IMR-90 (cell line): ENCODE measurements at regions not wholly inside any gene's neighbourhood (a gene's known extent, or its start where the extent isn't known, plus 50 kb on each side); places are given as distances from the start of the nearest gene placed in this dataset.

ENCODE experiments used
- ATAC-seq: fragments of 200-7000 bp; cut with Tn5 transposase; 2 replicates; pipeline ENCODE4 v1.9.1; 2020; ENCODE audit warnings: low read depth, mild to moderate bottlenecking, moderate library complexity
- BruUV-seq: library from RNA; stranded (reverse); fragments of 400-500 nt; replicated peaks from 2 replicates; lab custom pipeline; 2021; lab: Mats Ljungman, UMichigan
- CTCF ChIA-PET: fragments of 300-600 bp; formaldehyde crosslinking; extraction: SDS; loops from one replicate; lab custom pipeline; 2021; ENCODE audit warnings: antibody characterized with exemption; lab: Yijun Ruan, JAX
- POLR2A ChIA-PET: fragments of 300-600 bp; sonication (Branson Sonifier 250); formaldehyde crosslinking; loops from one replicate; lab custom pipeline; 2022; ENCODE audit warnings: antibody characterized with exemption; ENCODE audit not compliant: unreplicated experiment; lab: Charles Lee
- DNase-seq: peaks from one replicate; pipeline ENCODE4 v3.0.0; 2013
- H2AFZ ChIP-seq: replicated peaks from 2 replicates; pipeline ENCODE3; 2013; ENCODE audit warnings: low read length, mild to moderate bottlenecking; ENCODE audit not compliant: poor library complexity
- H2AK5ac ChIP-seq: 2 replicates; pipeline ENCODE4 v1.6.1; 2013; ENCODE audit warnings: low read depth, low read length, inconsistent platforms
- H2AK9ac ChIP-seq: replicated peaks from 2 replicates; pipeline ENCODE3; 2013; ENCODE audit warnings: mild to moderate bottlenecking, low read depth, low read length, moderate library complexity; ENCODE audit not compliant: poor library complexity
- H2BK120ac ChIP-seq: 2 replicates; pipeline ENCODE4 v1.6.1; 2013; ENCODE audit warnings: low read depth, low read length, inconsistent platforms
- H2BK15ac ChIP-seq: 3 replicates; pipeline ENCODE4 v1.6.1; 2013; ENCODE audit warnings: low read depth, low read length, inconsistent platforms
- H2BK20ac ChIP-seq: 2 replicates; pipeline ENCODE4 v1.6.1; 2013; ENCODE audit warnings: low read depth, mild to moderate bottlenecking, inconsistent platforms, low read length, moderate library complexity
- H2BK5ac ChIP-seq: 2 replicates; pipeline ENCODE4 v1.6.1; 2013; ENCODE audit warnings: mild to moderate bottlenecking, low read depth, low read length, inconsistent platforms; ENCODE audit not compliant: poor library complexity, severe bottlenecking
- H3K14ac ChIP-seq: replicated peaks from 2 replicates; pipeline ENCODE4 v1.6.1; 2013; ENCODE audit warnings: low read depth, low read length, inconsistent platforms
- H3K18ac ChIP-seq: 2 replicates; pipeline ENCODE4 v1.6.1; 2013; ENCODE audit warnings: low read depth, low read length, control low read depth
- H3K23ac ChIP-seq: 2 replicates; pipeline ENCODE4 v1.6.1; 2013; ENCODE audit warnings: low read depth, low read length, inconsistent platforms
- H3K27ac ChIP-seq: 2 replicates; pipeline ENCODE4 v1.5.1; 2013; ENCODE audit warnings: mild to moderate bottlenecking, control low read depth, low read length; ENCODE audit not compliant: insufficient read depth
- H3K27me3 ChIP-seq: 2 replicates; pipeline ENCODE4 v1.6.1; 2013; ENCODE audit warnings: low read length; ENCODE audit not compliant: control insufficient read depth, insufficient read depth
- H3K36me3 ChIP-seq: 2 replicates; pipeline ENCODE4 v1.6.1; 2013; ENCODE audit warnings: low read length, mixed read lengths; ENCODE audit not compliant: control insufficient read depth, insufficient read depth
- H3K4ac ChIP-seq: 2 replicates; pipeline ENCODE4 v1.6.1; 2013; ENCODE audit warnings: low read depth, low read length, inconsistent platforms
- H3K4me1 ChIP-seq: 2 replicates; pipeline ENCODE4 v1.6.1; 2013; ENCODE audit warnings: low read length, mixed read lengths; ENCODE audit not compliant: control insufficient read depth, insufficient read depth
- H3K4me2 ChIP-seq: 2 replicates; pipeline ENCODE4 v1.6.1; 2013; ENCODE audit warnings: low read depth, mild to moderate bottlenecking, control low read depth, low read length, moderate library complexity
- H3K4me3 ChIP-seq: 2 replicates; pipeline ENCODE4 v1.5.1; 2013; ENCODE audit warnings: low read depth, mild to moderate bottlenecking, control low read depth, low read length, moderate library complexity; ENCODE audit not compliant: insufficient read depth
- H3K56ac ChIP-seq: 2 replicates; pipeline ENCODE4 v1.6.1; 2013; ENCODE audit warnings: low read length, inconsistent platforms; ENCODE audit not compliant: insufficient read depth; ENCODE audit errors: extremely low read depth
- H3K79me1 ChIP-seq, 2 experiments: 2 replicates each; pipeline ENCODE4 v1.6.1; 2013; ENCODE audit warnings: low read length in 2 of 2, inconsistent platforms in 1 of 2, low read depth in 1 of 2
- H3K9ac ChIP-seq: 2 replicates; pipeline ENCODE4 v1.6.1; 2013; ENCODE audit warnings: low read depth, low read length, control low read depth
- H3K9me1 ChIP-seq: 2 replicates; pipeline ENCODE4 v1.6.1; 2013; ENCODE audit warnings: low read length, inconsistent platforms; ENCODE audit not compliant: insufficient read depth
- H3K9me3 ChIP-seq: 2 replicates; pipeline ENCODE4 v1.6.1; 2013; ENCODE audit warnings: low read length; ENCODE audit not compliant: control insufficient read depth, insufficient read depth
- H4K20me1 ChIP-seq: 2 replicates; pipeline ENCODE4 v1.6.1; 2013; ENCODE audit warnings: low read length, inconsistent platforms; ENCODE audit not compliant: insufficient read depth
- H4K5ac ChIP-seq: 2 replicates; pipeline ENCODE4 v1.6.1; 2013; ENCODE audit warnings: mild to moderate bottlenecking, low read depth, low read length, control low read depth
- H4K8ac ChIP-seq, 2 experiments: 2 replicates each; pipeline ENCODE4 v1.6.1; 2013; ENCODE audit warnings: low read depth in 2 of 2, low read length in 2 of 2, control low read depth in 1 of 2, inconsistent platforms in 1 of 2
- H4K91ac ChIP-seq: 2 replicates; pipeline ENCODE4 v1.6.1; 2013; ENCODE audit warnings: low read depth, low read length, inconsistent platforms; ENCODE audit not compliant: insufficient read depth
- BHLHE40 ChIP-seq: fragments of 150-350 bp; IDR thresholded peaks from 2 replicates; pipeline ENCODE4 v1.6.1; 2016; ENCODE audit warnings: mild to moderate bottlenecking, low read depth, low read length
- CEBPB ChIP-seq: IDR thresholded peaks from 2 replicates; pipeline ENCODE4 v1.6.1; 2012; ENCODE audit warnings: low read depth, low read length, improper control_type of control experiment
- CHD1 ChIP-seq: IDR thresholded peaks from 2 replicates; pipeline ENCODE4 v1.6.1; 2012; ENCODE audit warnings: low read depth, low read length, improper control_type of control experiment
- FOS ChIP-seq: fragments of 150-350 bp; IDR thresholded peaks from 2 replicates; pipeline ENCODE4 v1.6.1; 2016; ENCODE audit warnings: low read depth, low read length
- MAFK ChIP-seq: IDR thresholded peaks from 2 replicates; pipeline ENCODE4 v1.6.1; 2012; ENCODE audit warnings: low read depth, low read length, improper control_type of control experiment
- MAZ ChIP-seq: IDR thresholded peaks from 2 replicates; pipeline ENCODE4 v1.6.1; 2012; ENCODE audit warnings: low read depth, mild to moderate bottlenecking, low read length, improper control_type of control experiment, moderate library complexity, borderline replicate concordance
- MXI1 ChIP-seq: IDR thresholded peaks from 2 replicates; pipeline ENCODE4 v1.6.1; 2012; ENCODE audit warnings: low read depth, mild to moderate bottlenecking, low read length, moderate library complexity, borderline replicate concordance
- NFE2L2 ChIP-seq: fragments of 150-350 bp; IDR thresholded peaks from 2 replicates; pipeline ENCODE4 v1.6.1; 2016; ENCODE audit warnings: low read depth, mild to moderate bottlenecking, low read length
- POLR2A ChIP-seq: IDR thresholded peaks from 2 replicates; pipeline ENCODE4 v1.6.1; 2012; ENCODE audit warnings: mild to moderate bottlenecking, low read depth, low read length
- RAD21 ChIP-seq: IDR thresholded peaks from 2 replicates; pipeline ENCODE4 v1.6.1; 2012; ENCODE audit warnings: low read length, improper control_type of control experiment
- SMC3 ChIP-seq: fragments of 150-350 bp; IDR thresholded peaks from 2 replicates; pipeline ENCODE4 v1.6.1; 2016; ENCODE audit warnings: low read depth, mild to moderate bottlenecking, antibody characterized with exemption, low read length, moderate library complexity
- WGBS, 2 experiments: methylation state at CpG; one replicate each; pipeline versions ENCODE4 v1.1.5 to v1.1.7; 2013; ENCODE audit warnings: missing lambda C conversion rate in 2 of 2; ENCODE audit not compliant: insufficient read length in 1 of 2; ENCODE audit errors: extremely low coverage in 2 of 2; 5-methylcytosine and 5-hydroxymethylcytosine counted together
- dilution Hi-C: fragments of 300-500 bp; cut with HindIII; formaldehyde crosslinking; loops from one replicate; pipeline ENCODE4 v1.14.3; 2018; ENCODE audit warnings: low sequenced_read_pairs; ENCODE audit not compliant: unreplicated experiment
- in situ Hi-C: fragments of 300-500 bp; cut with MboI; formaldehyde crosslinking; loops from 3 replicates; pipeline ENCODE4 v1.14.3; 2019; ENCODE audit warnings: low sequenced_read_pairs, inconsistent platforms, mixed read lengths
- intact Hi-C: fragments of 100-400 bp; cut with micrococcal nuclease; formaldehyde crosslinking; loops from 2 replicates; pipeline ENCODE4 v1.10.0; 2022
- TF ChIP-seq, protein P1 (sequence below): fragments of 150-350 bp; IDR thresholded peaks from 2 replicates; pipeline ENCODE4 v1.6.1; 2016; ENCODE audit warnings: low read depth, mild to moderate bottlenecking, low read length, moderate library complexity, borderline replicate concordance
- TF ChIP-seq, protein P2 (sequence below): fragments of 150-350 bp; IDR thresholded peaks from 2 replicates; pipeline ENCODE4 v1.6.1; 2017; ENCODE audit warnings: mild to moderate bottlenecking, antibody characterized with exemption, low read length, low read depth
- TF ChIP-seq, protein P3 (sequence below): conservative IDR thresholded peaks from 2 replicates; pipeline ENCODE4 v1.5.1; 2012; ENCODE audit warnings: mild to moderate bottlenecking, low read depth, low read length, improper control_type of control experiment

DNA sequence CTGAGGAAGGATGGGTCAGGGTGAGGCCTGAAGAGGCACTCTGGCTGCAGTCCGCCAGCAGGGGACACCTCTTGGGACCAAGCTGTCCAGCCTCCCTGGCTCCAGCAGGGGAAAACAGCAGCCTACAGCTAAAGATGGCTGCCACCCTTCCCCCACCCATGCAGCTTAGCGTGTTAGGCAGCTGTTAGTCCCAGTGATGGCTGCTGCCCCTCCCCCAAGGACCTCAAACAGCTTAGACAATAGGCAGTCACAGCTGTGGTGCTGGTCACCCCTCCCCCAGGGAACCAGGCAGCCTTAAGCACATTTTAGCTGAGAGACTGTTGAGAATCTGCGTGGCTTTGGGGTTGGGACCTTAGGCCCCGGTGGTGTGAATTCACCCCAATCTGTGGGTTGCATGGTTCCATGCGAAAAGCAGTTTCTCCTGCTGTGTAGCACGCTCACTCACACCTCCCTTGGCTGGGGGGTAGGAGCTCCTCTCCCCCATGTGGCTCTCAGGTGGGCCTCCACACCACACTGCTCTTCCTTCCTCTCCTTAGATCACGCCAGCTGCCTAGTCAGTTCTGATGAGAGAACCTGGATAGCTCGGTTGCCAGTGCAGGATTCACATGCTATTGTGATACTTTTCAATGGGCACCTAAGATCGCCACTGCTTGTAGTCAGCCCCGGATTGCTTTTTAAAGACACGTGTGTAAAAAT lies 140.5 kb upstream of the CADPS start:
- H3K9ac ChIP-seq, result no peak overlapping the region
- no peaks in the 10 kb centered on the region for H3K36me3 ChIP-seq
- no peak overlapping the region for H2BK120ac ChIP-seq
- H4K20me1 ChIP-seq, result no peaks in the 10 kb centered on the region
- no TSS peak for BruUV-seq
- TF ChIP-seq, protein P1, sequence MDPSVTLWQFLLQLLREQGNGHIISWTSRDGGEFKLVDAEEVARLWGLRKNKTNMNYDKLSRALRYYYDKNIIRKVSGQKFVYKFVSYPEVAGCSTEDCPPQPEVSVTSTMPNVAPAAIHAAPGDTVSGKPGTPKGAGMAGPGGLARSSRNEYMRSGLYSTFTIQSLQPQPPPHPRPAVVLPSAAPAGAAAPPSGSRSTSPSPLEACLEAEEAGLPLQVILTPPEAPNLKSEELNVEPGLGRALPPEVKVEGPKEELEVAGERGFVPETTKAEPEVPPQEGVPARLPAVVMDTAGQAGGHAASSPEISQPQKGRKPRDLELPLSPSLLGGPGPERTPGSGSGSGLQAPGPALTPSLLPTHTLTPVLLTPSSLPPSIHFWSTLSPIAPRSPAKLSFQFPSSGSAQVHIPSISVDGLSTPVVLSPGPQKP, result no peak
- TF ChIP-seq, protein P2, sequence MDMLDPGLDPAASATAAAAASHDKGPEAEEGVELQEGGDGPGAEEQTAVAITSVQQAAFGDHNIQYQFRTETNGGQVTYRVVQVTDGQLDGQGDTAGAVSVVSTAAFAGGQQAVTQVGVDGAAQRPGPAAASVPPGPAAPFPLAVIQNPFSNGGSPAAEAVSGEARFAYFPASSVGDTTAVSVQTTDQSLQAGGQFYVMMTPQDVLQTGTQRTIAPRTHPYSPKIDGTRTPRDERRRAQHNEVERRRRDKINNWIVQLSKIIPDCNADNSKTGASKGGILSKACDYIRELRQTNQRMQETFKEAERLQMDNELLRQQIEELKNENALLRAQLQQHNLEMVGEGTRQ, result no peak
- no peak for TF ChIP-seq MAFK
- TF ChIP-seq NFE2L2, result no peak
- TF ChIP-seq SMC3, result no peak
- no peak for TF ChIP-seq BHLHE40
- no peak for TF ChIP-seq FOS
- no peak for TF ChIP-seq MAZ
- TF ChIP-seq CEBPB, result no peak
- TF ChIP-seq RAD21, result no peak
- no peak for TF ChIP-seq POLR2A
- TF ChIP-seq, protein P3, sequence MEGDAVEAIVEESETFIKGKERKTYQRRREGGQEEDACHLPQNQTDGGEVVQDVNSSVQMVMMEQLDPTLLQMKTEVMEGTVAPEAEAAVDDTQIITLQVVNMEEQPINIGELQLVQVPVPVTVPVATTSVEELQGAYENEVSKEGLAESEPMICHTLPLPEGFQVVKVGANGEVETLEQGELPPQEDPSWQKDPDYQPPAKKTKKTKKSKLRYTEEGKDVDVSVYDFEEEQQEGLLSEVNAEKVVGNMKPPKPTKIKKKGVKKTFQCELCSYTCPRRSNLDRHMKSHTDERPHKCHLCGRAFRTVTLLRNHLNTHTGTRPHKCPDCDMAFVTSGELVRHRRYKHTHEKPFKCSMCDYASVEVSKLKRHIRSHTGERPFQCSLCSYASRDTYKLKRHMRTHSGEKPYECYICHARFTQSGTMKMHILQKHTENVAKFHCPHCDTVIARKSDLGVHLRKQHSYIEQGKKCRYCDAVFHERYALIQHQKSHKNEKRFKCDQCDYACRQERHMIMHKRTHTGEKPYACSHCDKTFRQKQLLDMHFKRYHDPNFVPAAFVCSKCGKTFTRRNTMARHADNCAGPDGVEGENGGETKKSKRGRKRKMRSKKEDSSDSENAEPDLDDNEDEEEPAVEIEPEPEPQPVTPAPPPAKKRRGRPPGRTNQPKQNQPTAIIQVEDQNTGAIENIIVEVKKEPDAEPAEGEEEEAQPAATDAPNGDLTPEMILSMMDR, result no peak
- TF ChIP-seq MXI1, result no peak
- no peak for TF ChIP-seq CHD1
- no peak overlapping the region for H3K14ac ChIP-seq
- H2BK20ac ChIP-seq, result no peak overlapping the region
- H3K4ac ChIP-seq, result no peak overlapping the region
- in situ Hi-C loops, result no loop called here
- H3K4me2 ChIP-seq, result no peak overlapping the region
- H2BK15ac ChIP-seq, result no peak overlapping the region
- ChIA-PET POLR2A (no interaction called here), CTCF (no interaction called here)
- no peak overlapping the region for H4K91ac ChIP-seq
- ATAC-seq (no peak), DNase-seq (no peak)
- H2AK5ac ChIP-seq, result no peak overlapping the region
- H3K27me3 ChIP-seq, result no peaks in the 10 kb centered on the region
- intact Hi-C loops, result no loop called here
- no peak overlapping the region for H3K23ac ChIP-seq
- no peaks in the 10 kb centered on the region for H3K4me1 ChIP-seq
- WGBS, 2 experiments, result no CpG with 5 or more reads among the region's 11 CpGs
- H3K79me1 ChIP-seq, result no peaks in the 10 kb centered on the region
- H4K5ac ChIP-seq, result no peak overlapping the region
- H3K9me3 ChIP-seq, result peaks cover 8% of the 10 kb centered on the region; the same call in 1 of the 2 replicates
- H4K8ac ChIP-seq, result no peak overlapping the region
- H3K18ac ChIP-seq, result no peak overlapping the region
- H3K56ac ChIP-seq, result no peak overlapping the region
- dilution Hi-C loops, result no loop called here
- H3K27ac ChIP-seq, result no peak overlapping the region
- H2AFZ ChIP-seq, result no peak overlapping the region
- H2AK9ac ChIP-seq, result no peak overlapping the region
- H3K4me3 ChIP-seq, result no peak overlapping the region
- no peaks in the 10 kb centered on the region for H3K9me1 ChIP-seq
- no peak overlapping the region for H2BK5ac ChIP-seq
